HEK293 (cell line): ENCODE measurements at regions not wholly inside any gene's neighbourhood (a gene's known extent, or its start where the extent isn't known, plus 50 kb on each side); places are given as distances from the start of the nearest gene placed in this dataset.

Source experiments
- CTCF ChIA-PET: fragments of 350-600 bp; formaldehyde crosslinking; extraction: SDS; loops from one replicate; lab custom pipeline; 2021; ENCODE audit warnings: antibody characterized with exemption; lab: Yijun Ruan, JAX
- POLR2A ChIA-PET: fragments of 300-600 bp; formaldehyde crosslinking; extraction: SDS; loops from one replicate; lab custom pipeline; 2020; ENCODE audit warnings: antibody characterized with exemption, inconsistent platforms; lab: Yijun Ruan, JAX
- H3K27ac ChIP-seq: fragments of 200-500 bp; sonication (Bioruptor generic); 2 replicates; pipeline ENCODE4 v1.5.1; 2014; ENCODE audit warnings: low read depth, low read length, control low read depth, inconsistent platforms; ENCODE audit errors: extremely low read depth
- H3K36me3 ChIP-seq, 2 experiments: fragments of 200-500 bp in 1 of 2; sonication (Bioruptor generic) in 1 of 2; 1 replicate in 1 of 2; 2 replicates in 1 of 2; pipeline ENCODE4 v1.5.1; 2014 to 2017; ENCODE audit warnings: inconsistent platforms in 2 of 2, low read length in 2 of 2; ENCODE audit not compliant: control insufficient read depth in 2 of 2, insufficient read depth in 1 of 2
- H3K4me1 ChIP-seq: fragments of 200-500 bp; sonication (Bioruptor generic); 2 replicates; pipeline ENCODE4 v1.5.1; 2014; ENCODE audit warnings: mild to moderate bottlenecking, low read length, inconsistent platforms; ENCODE audit not compliant: control insufficient read depth, insufficient read depth
- H3K4me3 ChIP-seq: 2 replicates; pipeline ENCODE4 v1.5.1; 2011; ENCODE audit warnings: low read depth, mild to moderate bottlenecking, control low read depth, low read length, moderate library complexity
- H3K9me3 ChIP-seq: fragments of 200-500 bp; sonication (Bioruptor generic); 2 replicates; pipeline ENCODE4 v1.5.1; 2014; ENCODE audit warnings: low read depth, low read length, inconsistent platforms; ENCODE audit not compliant: control insufficient read depth, insufficient read depth
- HOXA7 ChIP-seq: sonication (generic); formaldehyde crosslinking; IDR thresholded peaks from 2 replicates; pipeline ENCODE4 v1.8.1; 2022; ENCODE audit warnings: missing genetic modification reagents, borderline replicate concordance
- PRDM2 ChIP-seq: fragments of 450-650 bp; formaldehyde crosslinking; IDR thresholded peaks from 2 replicates; pipeline ENCODE4 v1.5.1; 2016; ENCODE audit warnings: missing biosample characterization, missing genetic modification characterization, borderline replicate concordance
- REST ChIP-seq: fragments of 450-650 bp; formaldehyde crosslinking; IDR thresholded peaks from 2 replicates; pipeline ENCODE4 v1.5.1; 2016; ENCODE audit warnings: missing biosample characterization, missing genetic modification characterization
- ZBTB10 ChIP-seq: fragments of 450-650 bp; formaldehyde crosslinking; IDR thresholded peaks from 2 replicates; pipeline ENCODE4 v1.5.1; 2016; ENCODE audit warnings: missing biosample characterization, missing genetic modification characterization
- ZBTB44 ChIP-seq: fragments of 450-650 bp; IDR thresholded peaks from 2 replicates; pipeline ENCODE4 v1.5.1; 2018; ENCODE audit warnings: missing biosample characterization, mild to moderate bottlenecking, missing genetic modification characterization
- ZBTB7A ChIP-seq: fragments of 450-650 bp; formaldehyde crosslinking; IDR thresholded peaks from 2 replicates; pipeline ENCODE4 v1.5.1; 2016; ENCODE audit warnings: low read depth, missing biosample characterization, missing genetic modification characterization
- ZBTB8A ChIP-seq: fragments of 450-650 bp; formaldehyde crosslinking; IDR thresholded peaks from 2 replicates; pipeline ENCODE4 v1.5.1; 2016; ENCODE audit warnings: missing biosample characterization, missing genetic modification characterization
- ZEB2 ChIP-seq: fragments of 450-650 bp; formaldehyde crosslinking; IDR thresholded peaks from 2 replicates; pipeline ENCODE4 v1.5.1; 2016; ENCODE audit warnings: missing biosample characterization, missing genetic modification characterization
- ZFHX2 ChIP-seq: fragments of 450-650 bp; formaldehyde crosslinking; conservative IDR thresholded peaks from 2 replicates; pipeline ENCODE4 v1.5.1; 2016; ENCODE audit warnings: missing biosample characterization, missing genetic modification characterization
- ZNF19 ChIP-seq: fragments of 450-650 bp; formaldehyde crosslinking; IDR thresholded peaks from 2 replicates; pipeline ENCODE4; 2016; ENCODE audit warnings: missing biosample characterization, missing genetic modification characterization, low read depth
- ZNF214 ChIP-seq: fragments of 450-650 bp; formaldehyde crosslinking; IDR thresholded peaks from 2 replicates; pipeline ENCODE4 v1.5.1; 2017; ENCODE audit warnings: missing biosample characterization, mild to moderate bottlenecking, missing genetic modification characterization, borderline replicate concordance
- ZNF223 ChIP-seq: fragments of 450-650 bp; formaldehyde crosslinking; IDR thresholded peaks from 2 replicates; pipeline ENCODE4 v1.5.1; 2016; ENCODE audit warnings: missing biosample characterization, missing genetic modification characterization
- ZNF311 ChIP-seq: fragments of 450-650 bp; formaldehyde crosslinking; IDR thresholded peaks from 2 replicates; pipeline ENCODE4 v1.5.1; 2017; ENCODE audit warnings: missing biosample characterization, missing genetic modification characterization, borderline replicate concordance
- ZNF350 ChIP-seq: fragments of 450-650 bp; formaldehyde crosslinking; IDR thresholded peaks from 2 replicates; pipeline ENCODE4 v1.5.0; 2017; ENCODE audit warnings: missing biosample characterization, mild to moderate bottlenecking, missing genetic modification characterization
- ZNF37A ChIP-seq: fragments of 450-650 bp; IDR thresholded peaks from 2 replicates; pipeline ENCODE4 v1.5.1; 2018; ENCODE audit warnings: missing biosample characterization, missing genetic modification characterization
- ZNF394 ChIP-seq: fragments of 450-650 bp; formaldehyde crosslinking; IDR thresholded peaks from 2 replicates; pipeline ENCODE4 v1.5.1; 2016; ENCODE audit warnings: missing biosample characterization, missing genetic modification characterization, mild to moderate bottlenecking, moderate library complexity, borderline replicate concordance
- ZNF530 ChIP-seq: fragments of 450-650 bp; formaldehyde crosslinking; IDR thresholded peaks from 2 replicates; pipeline ENCODE4 v1.5.1; 2016; ENCODE audit warnings: low read depth, missing biosample characterization, missing genetic modification characterization
- ZNF664 ChIP-seq: fragments of 450-650 bp; formaldehyde crosslinking; IDR thresholded peaks from 2 replicates; pipeline ENCODE4 v1.5.1; 2016; ENCODE audit warnings: missing biosample characterization, missing genetic modification characterization
- ZNF707 ChIP-seq: fragments of 450-650 bp; formaldehyde crosslinking; IDR thresholded peaks from 2 replicates; pipeline ENCODE4 v1.5.1; 2016; ENCODE audit warnings: missing biosample characterization, missing genetic modification characterization

GRCh38 chr18:78713726-78714125, 265.9 kb upstream of the SALL3 start (continued):
- TF ChIP-seq PRDM2 (tag by site-specific recombination) = no peak
- no peak for TF ChIP-seq ZFHX2
- TF ChIP-seq, all 188 proteins: peak for 0

GRCh38 chr18:78716022-78716421, 263.6 kb upstream of the SALL3 start:
- Histone ChIP-seq H3K4me3 (no peak overlapping the region), H3K36me3 (no peaks in the 10 kb centered on the region), H3K4me1 (no peaks in the 10 kb centered on the region), H3K27ac (no peak overlapping the region), H3K9me3 (no peaks in the 10 kb centered on the region)
- ChIA-PET POLR2A (no interaction called here), CTCF (no interaction called here)
- TF ChIP-seq ZBTB8A (tag by site-specific recombination) = no peak
- TF ChIP-seq ZBTB10 = no peak
- no peak for TF ChIP-seq ZNF19 (tag by site-specific recombination)
- no peak for TF ChIP-seq ZBTB7A (tag by site-specific recombination)

- Histone ChIP-seq H3K4me3 (no peak overlapping the region), H3K27ac (no peak overlapping the region), H3K9me3 (no peaks in the 10 kb centered on the region), H3K4me1 (no peaks in the 10 kb centered on the region), H3K36me3 (no peaks in the 10 kb centered on the region)
- POLR2A ChIA-PET = no interaction called here
- CTCF ChIA-PET = interaction anchor here (0.6 kb wide), 1 partner anchor 58 kb away, joined by 4 read pairs; no protein-coding TSS in a partner anchor
- TF ChIP-seq ZNF530 (tag by site-specific recombination) = no peak
- no peak for TF ChIP-seq ZBTB8A (tag by site-specific recombination)
- no peak for TF ChIP-seq ZNF707
- no peak for TF ChIP-seq ZNF664
- TF ChIP-seq ZNF19 (tag by site-specific recombination) = no peak
- TF ChIP-seq ZEB2 (tag by site-specific recombination) = no peak
- TF ChIP-seq ZBTB44 = no peak
- TF ChIP-seq ZNF37A = no peak
- no peak for TF ChIP-seq ZNF223 (tag by site-specific recombination)
- no peak for TF ChIP-seq HOXA7 (CRISPR knock-in tag)
- TF ChIP-seq ZNF311 (tag by site-specific recombination) = no peak
- no peak for TF ChIP-seq ZNF350 (tag by site-specific recombination)
- TF ChIP-seq ZNF394 (tag by site-specific recombination) = no peak
- no peak for TF ChIP-seq REST
- TF ChIP-seq ZNF214 = no peak
Measured at GRCh38 chr18:78716581-78716980, 263.0 kb upstream of the SALL3 start.
